Activated CD4-positive, alpha-beta T cell treated with anti-CD3 and anti-CD28 coated beads for 36 hours (primary cell): ENCODE measurements at regions not wholly inside any gene's neighbourhood (a gene's known extent, or its start where the extent isn't known, plus 50 kb on each side); places are given as distances from the start of the nearest gene placed in this dataset.
"Not testable (repeated sequence)": the region's sequence is repeated elsewhere in the genome, so short reads cannot be mapped to it uniquely, and the experiment has no call there.

ENCODE experiments used
- ATAC-seq: fragments of 200-7000 bp; cut with Tn5 transposase; one replicate; pipeline ENCODE4 v1.10.0; 2021; ENCODE audit warnings: mild to moderate bottlenecking, moderate library complexity
- CTCF ChIA-PET: fragments of 350-600 bp; sonication (Branson Sonifier 250); formaldehyde crosslinking; loops from one replicate; lab custom pipeline; 2021; ENCODE audit warnings: antibody characterized with exemption; lab: Charles Lee
- POLR2A ChIA-PET: fragments of 350-600 bp; sonication (Branson Sonifier 250); formaldehyde crosslinking; loops from one replicate; lab custom pipeline; 2021; ENCODE audit warnings: antibody characterized with exemption, inconsistent platforms; lab: Charles Lee
- DNase-seq: peaks from one replicate; pipeline ENCODE4 v3.0.0-alpha.2; 2020
- H3K27ac Mint-ChIP-seq: one replicate; pipeline ENCODE4 v1.8.0; 2021; ENCODE audit warnings: mixed read lengths
- H3K27me3 Mint-ChIP-seq: one replicate; pipeline ENCODE4 v1.8.0; 2021; ENCODE audit warnings: mixed read lengths
- H3K36me3 Mint-ChIP-seq: one replicate; pipeline ENCODE4 v1.8.0; 2021; ENCODE audit warnings: low read depth, mixed read lengths
- H3K4me1 Mint-ChIP-seq: one replicate; pipeline ENCODE4 v1.8.0; 2021; ENCODE audit warnings: mixed read lengths
- H3K4me3 Mint-ChIP-seq: one replicate; pipeline ENCODE4 v1.8.0; 2021; ENCODE audit warnings: mild to moderate bottlenecking, moderate library complexity, mixed read lengths
- H3K9me3 Mint-ChIP-seq: one replicate; pipeline ENCODE4 v1.8.0; 2021; ENCODE audit warnings: low read depth, mixed read lengths
- intact Hi-C, 2 experiments: fragments of 100-400 bp; cut with DNase I in 1 of 2; cut with micrococcal nuclease in 1 of 2; formaldehyde crosslinking; loops; one replicate each; pipeline versions ENCODE4 v1.14.2 to v1.15.1; 2022 to 2024; cut with DNase I, micrococcal nuclease

- ATAC-seq (no peak), DNase-seq (no peak)
- intact Hi-C loops: no loop called here
- ChIA-PET POLR2A (no interaction called here), CTCF (interaction anchor here (1.1 to 1.2 kb wide), 2 partner anchors 180 to 515 kb away, joined by 3 read pairs; no protein-coding TSS in a partner anchor)
- no peaks in the 10 kb centered on the region for H3K9me3 Mint-ChIP-seq
- no peak overlapping the region for H3K27ac Mint-ChIP-seq
- H3K4me3 Mint-ChIP-seq: no peak overlapping the region
- no peaks in the 10 kb centered on the region for H3K27me3 Mint-ChIP-seq
- H3K4me1 Mint-ChIP-seq: peaks cover 8% of the 10 kb centered on the region
- H3K36me3 Mint-ChIP-seq: no peaks in the 10 kb centered on the region
Measured at GRCh38 chr17:30720013-30720471, 104.5 kb downstream of the CRLF3 start.

- not testable (repeated sequence) for H3K27ac Mint-ChIP-seq, H3K36me3 Mint-ChIP-seq, H3K27me3 Mint-ChIP-seq, H3K4me1 Mint-ChIP-seq, H3K9me3 Mint-ChIP-seq
- CTCF ChIA-PET: interaction anchor here (0.6 to 1.2 kb wide), 6 partner anchors 9 to 514 kb away, joined by 3 to 4 read pairs (median 3); no protein-coding TSS in a partner anchor
- peak; percentile 87 for ATAC-seq
- DNase-seq: peak; percentile 91
- peak overlapping the region; percentile 5 for H3K4me3 Mint-ChIP-seq
- POLR2A ChIA-PET: interaction anchor here (0.6 kb wide), 1 partner anchor 241 kb away, joined by 5 read pairs; no protein-coding TSS in a partner anchor
- intact Hi-C loops: loop anchor here (2.0 to 5.0 kb wide), 4 partner anchors 117 to 615 kb away; partner anchors contain the start of gene GOSR1 (in 1 of the 2)
Measured at GRCh38 chr17:30719131-30719973, 105.1 kb downstream of the CRLF3 start.

- H3K4me3 Mint-ChIP-seq, H3K27ac Mint-ChIP-seq, DNase-seq, H3K4me1 Mint-ChIP-seq, H3K27me3 Mint-ChIP-seq, ATAC-seq, H3K9me3 Mint-ChIP-seq, H3K36me3 Mint-ChIP-seq: not testable (repeated sequence)
- ChIA-PET CTCF (interaction anchor here (0.6 to 1.2 kb wide), 6 partner anchors 9 to 513 kb away, joined by 3 to 4 read pairs (median 3); no protein-coding TSS in a partner anchor), POLR2A (interaction anchor here (0.6 kb wide), 1 partner anchor 241 kb away, joined by 5 read pairs; no protein-coding TSS in a partner anchor)
- intact Hi-C loops: loop anchor here (2.0 to 5.0 kb wide), 4 partner anchors 116 to 614 kb away; partner anchors contain the start of gene GOSR1 (in 1 of the 2)
Measured at GRCh38 chr17:30718691-30719090, 105.8 kb downstream of the CRLF3 start.

GRCh38 chr17:30718099-30718447 lies 106.4 kb downstream of the CRLF3 start:
- H3K4me3 Mint-ChIP-seq, H3K27me3 Mint-ChIP-seq, H3K9me3 Mint-ChIP-seq, ATAC-seq, H3K4me1 Mint-ChIP-seq, H3K36me3 Mint-ChIP-seq, POLR2A ChIA-PET, H3K27ac Mint-ChIP-seq, DNase-seq: not testable (repeated sequence)
- CTCF ChIA-PET: interaction anchor here (1.2 kb wide), 1 partner anchor 10 kb away, joined by 4 read pairs; no protein-coding TSS in a partner anchor
- intact Hi-C loops: loop anchor here (2.0 to 5.0 kb wide), 4 partner anchors 116 to 613 kb away; partner anchors contain the start of gene GOSR1 (in 1 of the 2)

GRCh38 chr17:30717291-30718098 lies 107.0 kb downstream of the CRLF3 start:
- H3K4me3 Mint-ChIP-seq: no peak overlapping the region
- no peaks in the 10 kb centered on the region for H3K36me3 Mint-ChIP-seq
- no peaks in the 10 kb centered on the region for H3K27me3 Mint-ChIP-seq
- intact Hi-C loops: loop anchor here (2.0 to 5.0 kb wide), 4 partner anchors 115 to 613 kb away; partner anchors contain the start of gene GOSR1 (in 1 of the 2)
- no peak overlapping the region for H3K27ac Mint-ChIP-seq
- DNase-seq (no peak), ATAC-seq (no peak)
- no peaks in the 10 kb centered on the region for H3K9me3 Mint-ChIP-seq
- CTCF ChIA-PET: interaction anchor here (0.8 kb wide), 1 partner anchor 381 kb away, joined by 6 read pairs; no protein-coding TSS in a partner anchor
- POLR2A ChIA-PET: no interaction called here
- H3K4me1 Mint-ChIP-seq: peaks cover 8% of the 10 kb centered on the region

GRCh38 chr17:30716461-30717290 lies 107.8 kb downstream of the CRLF3 start:
- CTCF ChIA-PET: interaction anchor here (0.6 to 1.0 kb wide), 3 partner anchors 108 to 1291 kb away, joined by 3 to 6 read pairs (median 3); partner anchors contain the start of gene CRLF3
- H3K4me1 Mint-ChIP-seq: peaks cover 8% of the 10 kb centered on the region
- H3K4me3 Mint-ChIP-seq: no peak overlapping the region
- H3K36me3 Mint-ChIP-seq: no peaks in the 10 kb centered on the region
- H3K27ac Mint-ChIP-seq: no peak overlapping the region
- H3K9me3 Mint-ChIP-seq: no peaks in the 10 kb centered on the region
- ATAC-seq: no peak
- intact Hi-C loops: loop anchor here (5.0 kb wide), 3 partner anchors 114 to 374 kb away; partner anchors contain the start of gene GOSR1 (in 1 of the 2)
- no peak for DNase-seq
- POLR2A ChIA-PET: no interaction called here
- H3K27me3 Mint-ChIP-seq: no peaks in the 10 kb centered on the region

GRCh38 chr17:30714825-30715622 lies 109.5 kb downstream of the CRLF3 start:
- peak; percentile 78 for DNase-seq
- intact Hi-C loops: loop anchor here (1.0 to 5.0 kb wide), 4 partner anchors 113 to 375 kb away; partner anchors contain the start of gene GOSR1 (in 1 of the 2)
- ATAC-seq: peak; percentile 80
- H3K9me3 Mint-ChIP-seq, H3K4me3 Mint-ChIP-seq, H3K36me3 Mint-ChIP-seq, H3K27me3 Mint-ChIP-seq, H3K27ac Mint-ChIP-seq: not testable (repeated sequence)
- peaks cover 16% of the 10 kb centered on the region for H3K4me1 Mint-ChIP-seq
- ChIA-PET CTCF (interaction anchor here (0.6 to 1.2 kb wide), 7 partner anchors 8 to 430 kb away, joined by 3 to 4 read pairs (median 3); partner anchors contain the start of genes CRLF3 and GOSR1), POLR2A (interaction anchor here (0.5 kb wide), 1 partner anchor 1482 kb away, joined by 10 read pairs; no protein-coding TSS in a partner anchor)

GRCh38 chr17:30713805-30714204 lies 110.7 kb downstream of the CRLF3 start:
- DNase-seq, CTCF ChIA-PET, H3K36me3 Mint-ChIP-seq, intact Hi-C loops, H3K27me3 Mint-ChIP-seq, ATAC-seq, H3K27ac Mint-ChIP-seq, H3K4me3 Mint-ChIP-seq, H3K9me3 Mint-ChIP-seq: not testable (repeated sequence)
- POLR2A ChIA-PET: interaction anchor here (0.7 kb wide), 1 partner anchor 106 kb away, joined by 5 read pairs; no protein-coding TSS in a partner anchor
- peaks cover 12% of the 10 kb centered on the region for H3K4me1 Mint-ChIP-seq

- H3K27ac Mint-ChIP-seq, H3K4me3 Mint-ChIP-seq, intact Hi-C loops, H3K36me3 Mint-ChIP-seq, POLR2A ChIA-PET, ATAC-seq, H3K27me3 Mint-ChIP-seq, H3K9me3 Mint-ChIP-seq, DNase-seq, CTCF ChIA-PET: not testable (repeated sequence)
- H3K4me1 Mint-ChIP-seq: peaks cover 16% of the 10 kb centered on the region
Measured at GRCh38 chr17:30712859-30713258, 111.6 kb downstream of the CRLF3 start.
